ENCODE measurements at regions not wholly inside any gene's neighbourhood (a gene's known extent, or its start where the extent isn't known, plus 50 kb on each side); places are given as distances from the start of the nearest gene placed in this dataset.

DNA sequence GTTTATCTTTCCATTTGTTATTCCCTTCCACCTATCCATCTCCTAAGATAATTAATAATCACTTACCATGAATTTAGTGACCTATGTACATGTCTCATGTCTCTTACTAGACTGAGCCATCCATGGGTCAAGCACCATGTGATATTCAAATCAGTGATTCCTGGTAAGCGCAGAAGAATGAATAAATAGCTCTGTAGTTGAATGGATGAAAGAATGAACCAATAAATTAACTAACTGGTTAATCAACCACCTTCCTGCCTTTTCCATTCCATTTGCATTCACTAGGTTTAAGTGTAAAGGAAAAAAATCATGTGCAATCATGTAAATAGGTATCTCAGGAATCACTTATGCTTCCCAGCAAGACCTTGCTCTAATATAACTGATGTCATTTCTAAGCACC, 779.5 kb downstream of the NTRK3 start:
- TF ChIP-seq CTCF (conservative IDR thresholded peaks at IDR 0.05; ENCODE audit: low read length) (no peak), EZH2phosphoT487 (IDR thresholded peaks at IDR 0.05; ENCODE audit: borderline replicate concordance, low read depth, low read length) (no peak)

All from OCI-LY7 (cell line).